HEK293T (cell line): ENCODE measurements at regions not wholly inside any gene's neighbourhood (a gene's known extent, or its start where the extent isn't known, plus 50 kb on each side); places are given as distances from the start of the nearest gene placed in this dataset.

Experiments used
- ARNT ChIP-seq: fragments of 450-650 bp; IDR thresholded peaks from 2 replicates; pipeline ENCODE4 v1.6.1; 2017; ENCODE audit warnings: mild to moderate bottlenecking
- BHLHE40 ChIP-seq: fragments of 450-650 bp; IDR thresholded peaks from 2 replicates; pipeline ENCODE4 v1.6.1; 2016; ENCODE audit warnings: mild to moderate bottlenecking, moderate library complexity, borderline replicate concordance
- ELF4 ChIP-seq: fragments of 450-650 bp; IDR thresholded peaks from 2 replicates; pipeline ENCODE4 v1.6.1; 2017; ENCODE audit warnings: antibody characterized with exemption
- FOXA1 ChIP-seq: fragments of 450-650 bp; IDR thresholded peaks from 2 replicates; pipeline ENCODE4 v1.6.1; 2016; ENCODE audit warnings: mild to moderate bottlenecking
- FOXK2 ChIP-seq: fragments of 450-650 bp; IDR thresholded peaks from 2 replicates; pipeline ENCODE4 v1.6.1; 2016; ENCODE audit warnings: mild to moderate bottlenecking
- FOXM1 ChIP-seq: fragments of 450-650 bp; IDR thresholded peaks from 2 replicates; pipeline ENCODE4 v1.6.1; 2017; ENCODE audit warnings: mild to moderate bottlenecking, borderline replicate concordance
- HDGF ChIP-seq: fragments of 450-650 bp; IDR thresholded peaks from 2 replicates; pipeline ENCODE4 v1.6.1; 2017; ENCODE audit warnings: antibody characterized with exemption, borderline replicate concordance
- LEF1 ChIP-seq: fragments of 450-650 bp; IDR thresholded peaks from 2 replicates; pipeline ENCODE4 v1.6.1; 2017; ENCODE audit warnings: mild to moderate bottlenecking, borderline replicate concordance
- SP1 ChIP-seq: fragments of 450-650 bp; IDR thresholded peaks from 2 replicates; pipeline ENCODE4 v1.6.1; 2017
- SUZ12 ChIP-seq: fragments of 450-650 bp; IDR thresholded peaks from 2 replicates; pipeline ENCODE4 v1.6.1; 2016; ENCODE audit warnings: mild to moderate bottlenecking
- TARDBP ChIP-seq: fragments of 450-650 bp; IDR thresholded peaks from 2 replicates; pipeline ENCODE4 v1.6.1; 2016
- ZNF384 ChIP-seq: fragments of 450-650 bp; IDR thresholded peaks from 2 replicates; pipeline ENCODE4 v1.6.1; 2016

DNA sequence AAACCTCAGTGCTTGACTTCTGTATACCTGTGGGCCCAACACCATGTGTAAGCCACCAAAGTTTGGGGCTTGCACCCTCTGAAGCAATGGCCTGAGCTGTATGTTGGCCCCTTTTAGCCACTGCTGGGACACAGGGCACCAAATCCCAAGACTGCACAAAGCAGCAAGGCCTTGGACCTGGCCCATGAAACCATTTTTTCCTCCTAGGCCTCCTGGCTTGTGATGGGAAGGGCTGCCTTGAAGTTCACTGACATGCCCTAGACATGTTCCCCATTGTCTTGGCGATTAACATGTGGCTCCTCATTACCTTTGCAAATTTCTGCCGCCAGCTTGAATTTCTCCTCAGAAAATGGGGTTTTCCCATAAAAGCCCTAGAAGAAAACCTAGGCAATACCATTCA is 345.5 kb downstream of the MLLT3 start:
- no peak for TF ChIP-seq FOXM1
- no peak for TF ChIP-seq SP1
- no peak for TF ChIP-seq LEF1
- TF ChIP-seq HDGF: no peak
- TF ChIP-seq ZNF384: no peak
- TF ChIP-seq SUZ12: no peak
- no peak for TF ChIP-seq FOXA1
- no peak for TF ChIP-seq FOXK2
- TF ChIP-seq TARDBP: no peak
- no peak for TF ChIP-seq ELF4
- TF ChIP-seq BHLHE40: no peak
- TF ChIP-seq ARNT: no peak
